GM19023 (cell line): ENCODE measurements at regions not wholly inside any gene's neighbourhood (a gene's known extent, or its start where the extent isn't known, plus 50 kb on each side); places are given as distances from the start of the nearest gene placed in this dataset.
"Not testable (repeated sequence)": the region's sequence is repeated elsewhere in the genome, so short reads cannot be mapped to it uniquely, and the experiment has no call there.

Experiments
- ATAC-seq: cut with Tn5 transposase; IDR thresholded peaks from one replicate; pipeline ENCODE4 v1.9.1; 2021; ENCODE audit warnings: mild to moderate bottlenecking, moderate library complexity; ENCODE audit not compliant: unreplicated experiment

DNA sequence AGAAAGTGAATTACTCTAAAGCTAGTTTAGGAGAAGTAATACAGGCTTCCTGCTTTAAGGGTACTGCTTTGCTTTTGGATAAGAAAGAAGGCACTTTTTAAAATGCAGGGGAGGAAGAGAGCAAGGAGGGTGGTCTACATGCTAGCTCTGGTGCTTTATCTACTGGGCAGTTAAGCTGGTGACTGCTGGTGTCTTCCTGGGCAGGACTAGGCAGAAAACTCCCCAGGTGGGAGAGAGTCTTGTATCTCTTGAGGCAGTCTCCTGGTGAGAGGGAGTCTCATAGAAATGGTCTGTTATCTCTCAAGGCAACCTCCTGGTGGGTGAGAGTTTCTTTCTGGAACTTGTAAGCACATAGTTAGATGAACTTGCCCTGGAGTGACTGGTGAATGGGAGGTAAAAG is 953.9 kb upstream of the GOT2 start:
- ATAC-seq: no peak

DNA sequence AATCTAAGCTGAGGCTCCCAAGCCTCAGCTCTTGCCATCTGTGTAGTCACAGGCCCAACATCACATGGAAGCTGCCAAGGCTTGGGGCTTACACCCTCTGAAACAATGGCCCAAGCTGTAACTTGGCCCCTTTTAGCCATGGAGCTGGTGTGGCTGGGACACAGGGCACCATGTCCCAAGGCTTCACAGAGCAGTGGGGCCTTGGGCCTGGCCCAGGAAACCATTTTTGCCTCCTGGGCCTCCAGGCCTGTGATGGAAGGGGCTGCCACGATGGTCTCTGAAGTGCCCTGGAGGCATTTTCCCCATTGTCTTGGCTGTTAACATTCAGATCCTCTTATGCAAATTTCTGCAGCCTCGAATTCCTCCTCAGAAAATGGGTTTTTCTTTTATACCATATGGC is 952.3 kb upstream of the GOT2 start:
- no peak for ATAC-seq

DNA sequence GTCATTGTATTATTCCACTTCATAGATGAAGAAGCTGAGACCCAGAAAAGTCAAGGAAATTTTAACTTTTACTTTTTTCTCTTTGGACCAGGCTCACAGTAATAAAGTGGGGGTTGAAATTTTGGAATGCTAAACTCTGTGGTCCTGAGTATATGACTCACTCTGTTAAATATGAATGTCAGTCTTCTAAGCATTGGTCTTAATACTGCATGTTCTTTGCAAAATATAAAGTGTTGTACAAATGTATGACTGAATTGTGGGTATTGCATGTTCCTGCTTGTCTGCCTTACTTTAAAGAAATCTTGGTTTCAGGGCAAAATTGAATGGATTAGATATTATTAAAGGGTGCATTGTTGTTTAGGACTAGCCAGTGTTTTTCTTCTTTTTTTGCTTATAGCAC is 950.8 kb upstream of the GOT2 start:
- no peak for ATAC-seq

DNA sequence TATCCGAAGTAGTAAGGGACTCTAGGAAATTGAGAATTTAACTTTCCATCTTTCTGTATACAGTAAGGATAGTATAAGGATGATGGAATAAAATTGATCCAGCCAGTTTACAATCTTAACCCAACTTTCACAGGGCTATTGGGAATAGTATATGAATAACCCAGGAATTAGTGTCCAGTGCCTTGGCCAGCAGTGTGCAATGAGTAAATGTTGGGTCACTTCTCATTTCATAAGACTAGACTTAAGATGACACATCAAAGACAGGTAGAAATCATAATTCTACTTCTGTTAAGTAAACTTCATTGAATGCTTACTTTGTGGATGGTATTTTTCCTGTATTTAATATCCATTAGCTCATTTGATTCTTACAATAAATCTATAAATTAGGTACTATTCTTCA is 949.6 kb upstream of the GOT2 start:
- ATAC-seq: no peak

DNA sequence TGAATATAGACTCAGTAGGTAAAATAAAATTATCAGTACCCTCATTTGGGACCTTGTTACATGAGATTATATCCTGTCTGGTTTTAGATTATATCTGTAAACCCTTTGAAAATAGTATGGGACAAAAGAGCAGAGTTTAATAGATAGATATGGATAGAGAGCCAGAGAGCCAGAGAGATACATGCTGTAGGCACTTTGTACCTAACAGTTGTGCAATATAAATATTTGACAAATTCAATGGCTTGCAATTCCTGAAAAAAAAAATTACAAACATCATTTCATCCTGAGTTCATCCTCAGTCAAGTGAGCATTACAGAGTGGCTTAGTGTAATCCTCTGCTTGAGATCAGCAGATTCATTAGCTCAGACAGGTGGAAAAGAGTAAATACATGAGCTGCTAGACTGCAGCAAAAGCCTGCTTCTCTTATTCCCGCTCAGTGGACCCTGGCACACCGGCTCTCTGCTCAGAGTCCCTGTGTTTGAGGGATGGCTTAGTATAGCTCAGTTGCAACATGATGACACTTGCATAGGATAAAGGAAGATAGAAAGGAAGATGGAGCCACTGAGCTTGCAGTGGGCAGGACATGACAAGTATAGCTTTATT is 931.6 kb upstream of the GOT2 start:
- ATAC-seq: no peak

DNA sequence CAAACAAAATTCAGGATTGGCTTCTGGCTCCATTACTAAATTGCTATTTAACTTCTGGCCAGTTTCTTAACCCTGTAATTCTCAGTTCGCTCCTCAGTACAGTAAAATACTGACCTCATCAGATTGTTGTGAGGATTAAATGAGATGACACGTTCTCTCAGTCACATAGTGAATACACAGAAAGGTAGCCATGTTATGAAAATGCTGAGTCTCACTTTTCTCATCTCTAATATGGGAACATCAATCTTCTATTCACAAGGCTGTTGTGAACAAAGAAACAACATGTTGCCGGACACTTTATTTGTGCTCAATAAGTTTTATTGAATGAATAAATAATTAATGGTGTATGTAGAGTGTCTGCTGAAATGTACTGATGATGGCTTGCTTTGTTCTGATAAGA is 924.5 kb upstream of the GOT2 start:
- no peak for ATAC-seq

DNA sequence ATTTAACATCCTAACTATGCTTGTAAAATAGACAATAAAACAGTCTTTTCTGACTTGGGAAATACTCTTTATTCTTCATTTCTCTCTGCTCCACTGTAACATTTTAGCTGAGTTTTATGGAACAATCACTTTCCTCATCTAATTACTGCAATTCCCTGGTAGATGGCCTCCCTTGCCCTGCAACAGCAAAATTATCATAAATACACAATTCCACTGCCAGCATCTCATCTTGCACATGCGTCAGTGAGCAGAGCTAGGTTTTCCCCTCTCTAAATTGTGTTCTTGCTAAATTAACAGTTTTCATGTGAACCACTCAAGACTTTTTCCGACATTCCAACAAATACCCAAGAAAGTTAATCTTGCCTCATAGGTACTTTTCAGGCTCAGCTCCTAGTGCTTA is 920.9 kb upstream of the GOT2 start:
- no peak for ATAC-seq

DNA sequence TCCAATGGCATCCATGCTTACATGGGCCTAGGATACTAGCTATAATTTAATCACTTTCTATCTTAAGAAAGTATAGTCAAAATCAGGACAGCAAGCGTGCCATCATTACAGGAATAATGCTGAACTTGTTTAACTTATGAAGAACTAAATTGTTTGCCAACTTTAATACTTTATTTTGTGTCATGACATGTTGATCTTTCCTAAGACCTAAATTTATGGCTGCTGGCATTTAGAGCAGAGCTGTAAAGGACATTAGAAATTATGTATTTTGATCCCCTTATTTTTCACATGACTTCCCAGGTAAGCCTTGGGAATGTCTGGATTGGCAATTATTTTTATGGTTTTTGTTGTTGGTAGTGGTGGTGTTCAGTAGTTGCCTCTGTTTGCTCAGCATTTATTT is 920.3 kb upstream of the GOT2 start:
- ATAC-seq: no peak

DNA sequence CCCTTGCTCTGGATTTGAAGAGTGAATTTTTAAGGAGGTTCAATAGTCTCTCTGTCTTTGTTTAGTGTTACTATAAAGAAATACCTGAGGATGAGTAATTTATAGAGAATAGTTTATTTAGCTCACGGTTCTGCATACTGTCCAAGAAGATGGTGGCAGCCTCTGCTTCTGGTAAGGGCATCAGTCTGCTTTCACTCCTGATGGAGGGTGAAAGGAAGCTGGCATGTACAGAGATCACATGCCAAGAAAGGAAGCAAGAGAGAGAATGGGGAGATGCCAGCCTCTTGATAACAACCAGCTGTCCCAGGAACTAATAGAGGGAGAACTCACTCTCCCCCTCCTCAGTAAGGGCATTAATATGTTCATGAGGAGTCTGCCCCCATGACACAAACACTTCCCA is 917.5 kb upstream of the GOT2 start:
- no peak for ATAC-seq

DNA sequence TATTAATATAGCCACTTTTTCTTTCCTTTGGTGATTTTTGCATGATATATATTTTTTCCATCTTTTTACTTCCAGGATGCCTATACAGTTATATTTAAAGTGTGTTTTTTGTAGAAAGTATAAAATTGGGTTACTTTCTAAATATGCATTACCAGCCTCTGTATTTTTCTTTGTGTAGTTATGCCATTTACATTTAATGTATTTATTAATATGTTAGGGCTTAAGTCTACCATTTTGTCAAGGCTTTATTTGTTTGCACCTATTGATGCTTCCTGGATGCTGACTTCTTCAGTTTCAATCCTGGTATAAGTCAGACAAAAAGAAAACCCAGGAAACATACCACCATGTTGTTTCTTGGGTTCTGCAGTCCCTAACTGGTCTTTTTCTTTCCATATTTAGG is 911.1 kb upstream of the GOT2 start:
- ATAC-seq: no peak

DNA sequence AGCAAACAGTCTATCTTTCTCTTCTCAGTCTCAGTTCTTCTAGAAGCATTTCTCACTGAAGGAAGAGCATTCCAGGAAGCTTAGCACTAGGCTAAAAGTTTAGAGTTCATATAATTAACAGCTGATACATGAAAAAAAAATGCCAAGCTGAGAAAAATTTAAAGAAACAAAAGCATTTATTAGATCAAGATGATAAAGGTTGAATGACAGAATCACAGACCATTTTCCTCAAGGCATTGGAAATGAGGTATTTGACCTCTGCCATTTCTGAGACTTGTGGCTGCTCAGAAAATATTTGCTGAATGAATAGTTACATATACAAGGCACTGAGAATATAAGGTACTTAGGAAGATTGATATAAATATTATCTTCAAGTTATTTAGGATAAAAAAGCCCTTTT is 901.6 kb upstream of the GOT2 start:
- no peak for ATAC-seq

DNA sequence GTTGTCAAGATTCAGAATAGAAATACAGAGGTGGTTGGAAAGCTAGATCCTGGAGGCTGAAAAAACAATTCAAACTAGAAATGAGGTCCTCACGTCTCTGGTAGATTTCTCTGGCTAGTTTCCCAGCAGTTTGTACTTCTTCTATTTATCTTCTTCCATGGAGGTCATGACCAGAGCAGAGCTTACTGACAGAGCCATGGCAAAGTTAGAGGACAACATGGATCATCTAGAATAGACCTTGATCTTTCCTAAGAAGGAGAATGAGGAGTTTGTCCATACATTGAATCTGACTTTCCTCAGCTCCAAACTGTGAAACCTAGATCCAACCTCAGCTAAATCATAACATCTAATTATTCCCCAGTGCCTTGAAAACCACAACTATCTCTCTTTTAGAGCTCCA is 900.8 kb upstream of the GOT2 start:
- no peak for ATAC-seq

DNA sequence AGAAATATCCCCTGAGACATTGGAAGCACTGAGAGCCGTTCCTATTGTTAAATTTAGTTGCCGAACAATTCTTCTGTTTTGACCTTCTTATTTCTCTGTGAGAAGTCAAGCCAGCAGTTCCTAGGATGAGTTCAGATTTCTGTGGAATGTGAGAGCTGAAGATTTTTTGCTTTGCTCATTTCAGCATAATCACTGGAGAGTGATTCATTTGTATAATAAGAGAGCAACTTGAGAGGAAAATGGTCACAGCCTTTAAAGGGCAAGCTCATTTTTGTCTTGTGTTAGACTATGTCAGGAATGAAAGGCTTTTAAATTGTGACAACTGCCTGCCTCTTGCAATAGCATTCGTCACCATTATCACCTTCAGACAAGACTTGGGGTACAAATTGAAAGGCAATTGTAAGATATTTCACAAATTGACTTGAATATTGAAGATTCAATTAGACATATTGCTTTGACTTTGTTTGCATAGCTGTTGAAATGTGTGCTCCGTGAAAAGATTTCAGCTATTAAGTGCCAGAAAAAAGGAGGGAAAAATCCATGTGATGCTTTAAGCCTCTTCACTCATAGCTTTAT is 900.0 kb upstream of the GOT2 start:
- no peak for ATAC-seq

DNA sequence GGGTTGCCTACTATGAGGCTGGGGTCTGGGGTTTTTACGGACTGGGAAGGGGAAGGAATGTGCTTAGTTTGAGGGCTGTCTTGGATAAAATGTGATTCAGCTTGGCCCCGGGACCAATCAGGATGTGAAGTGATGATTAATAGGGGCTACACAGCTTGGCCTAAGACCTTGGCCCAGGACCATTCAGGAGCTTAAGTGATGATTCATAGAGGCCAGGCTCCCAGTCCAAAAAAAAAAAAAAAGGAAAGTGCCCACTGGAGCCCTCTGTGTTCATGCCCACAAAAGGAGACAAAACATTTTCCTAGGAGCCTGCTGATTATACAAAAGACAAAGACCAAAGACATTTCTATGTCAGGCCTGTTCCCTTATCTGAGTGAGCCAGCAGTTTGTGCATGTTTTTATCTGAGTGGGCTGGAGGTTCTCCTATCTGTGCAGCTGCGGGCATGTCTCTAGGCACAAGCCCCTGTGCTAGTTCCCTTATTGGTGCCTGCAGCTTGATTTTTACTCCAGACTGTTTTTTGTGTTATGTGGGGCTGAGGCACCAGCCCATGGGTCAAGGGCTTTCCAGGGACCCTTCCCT is 898.2 kb upstream of the GOT2 start:
- ATAC-seq: no peak

DNA sequence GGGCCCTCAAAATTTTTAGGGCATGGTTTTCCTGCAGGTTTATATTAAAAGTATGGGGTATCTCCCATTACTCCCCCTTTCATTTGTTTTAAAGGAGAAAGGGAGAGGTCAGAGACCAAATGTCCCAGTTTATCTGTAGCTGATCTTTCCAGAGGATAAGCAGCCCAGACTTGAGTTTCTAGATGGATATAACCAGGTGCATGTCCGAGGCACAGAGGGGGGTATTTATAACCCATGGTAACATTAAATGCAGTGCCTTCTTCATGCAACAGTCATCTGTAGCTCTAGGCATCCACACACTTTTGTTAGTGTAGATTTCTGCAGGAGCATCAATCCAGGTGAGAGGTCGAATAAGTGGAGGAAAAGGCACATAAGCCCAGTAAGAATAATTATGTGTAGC is 890.3 kb upstream of the GOT2 start:
- ATAC-seq: not testable (repeated sequence)

DNA sequence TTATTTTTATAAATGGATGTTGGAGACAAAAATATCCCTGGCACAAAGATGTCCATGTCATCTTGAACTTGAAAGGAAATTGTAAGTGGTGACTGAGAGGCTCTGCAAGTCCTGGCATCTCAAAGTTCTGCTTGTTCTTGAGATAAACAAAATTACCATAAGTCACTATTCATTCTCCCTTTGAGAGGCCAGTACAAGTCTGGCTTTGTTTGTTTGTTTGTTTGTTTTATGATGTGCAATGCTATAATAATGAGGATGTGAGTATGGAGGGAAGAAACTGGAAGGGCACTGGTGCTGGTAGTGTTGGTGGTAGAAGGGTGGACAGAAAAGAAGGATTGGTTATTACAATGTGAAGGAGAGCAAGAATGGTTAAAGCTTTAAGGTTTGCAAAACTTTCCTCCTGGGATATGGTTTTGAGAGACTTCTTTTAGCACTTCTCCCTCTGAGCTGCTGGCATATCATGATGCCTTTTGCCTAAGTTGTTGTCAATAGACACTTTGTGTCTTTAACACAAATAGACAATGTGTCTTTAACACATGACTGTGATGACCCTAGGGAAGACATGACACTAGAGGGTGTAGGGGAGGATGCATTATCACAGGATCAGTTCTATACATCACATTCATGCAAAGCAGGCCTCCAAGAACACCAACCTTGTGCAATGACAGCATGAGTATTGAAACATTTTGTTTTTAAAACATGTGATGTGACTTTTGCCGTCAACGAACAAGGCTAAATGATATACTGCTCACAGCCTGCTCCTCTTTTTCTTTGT is 880.5 kb upstream of the GOT2 start:
- no peak for ATAC-seq

DNA sequence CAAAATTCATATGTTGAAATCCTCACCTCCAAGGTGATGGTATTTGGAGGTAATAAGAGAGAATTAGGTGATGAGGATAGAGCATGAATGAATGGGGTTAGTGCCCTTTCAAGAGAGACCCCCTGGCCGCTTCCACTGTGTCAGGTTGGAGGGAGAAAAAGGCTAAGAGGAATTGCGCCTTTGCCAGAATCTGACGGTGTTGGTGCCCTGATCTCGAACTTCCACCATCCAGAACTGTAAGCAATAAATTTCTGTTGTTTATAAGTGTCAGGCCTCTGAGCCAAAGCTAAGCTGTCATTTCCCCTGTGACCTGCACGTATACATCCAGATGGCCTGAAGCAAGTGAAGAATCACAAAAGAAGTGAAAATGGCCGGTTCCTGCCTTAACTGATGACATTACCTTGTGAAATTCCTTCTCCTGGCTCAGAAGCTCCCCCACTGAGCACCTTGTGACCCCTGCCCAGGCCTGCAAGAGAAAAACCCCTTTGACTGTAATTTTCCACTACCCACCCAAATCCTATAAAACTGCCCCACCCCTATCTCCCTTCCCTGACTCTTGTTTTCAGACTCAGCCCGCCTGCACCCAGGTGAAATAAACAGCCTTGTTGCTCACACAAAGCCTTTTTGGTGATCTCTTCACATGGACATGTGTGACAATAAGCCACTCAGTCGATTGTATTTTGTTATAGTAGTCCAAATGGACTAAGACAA is 878.9 kb upstream of the GOT2 start:
- ATAC-seq: not testable (repeated sequence)

DNA sequence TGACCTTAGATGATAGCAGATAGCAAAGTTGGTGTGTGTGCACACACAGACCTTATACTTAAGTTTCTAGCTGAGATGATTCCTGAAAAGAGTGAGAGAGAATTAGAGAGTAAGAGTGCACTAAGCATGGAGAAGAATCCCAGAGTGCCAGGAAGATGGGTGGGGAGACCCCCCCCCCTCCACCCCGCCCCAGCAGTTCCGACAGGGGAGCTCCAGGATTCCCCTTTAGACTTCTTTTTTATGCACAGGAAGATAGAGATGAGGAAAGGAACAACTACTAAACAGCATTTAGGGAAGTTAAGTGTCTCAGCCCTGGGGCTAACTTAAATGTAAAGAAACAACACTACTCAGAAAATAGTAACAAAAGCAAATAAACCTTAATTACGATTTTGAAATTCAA is 878.0 kb upstream of the GOT2 start:
- no peak for ATAC-seq

DNA sequence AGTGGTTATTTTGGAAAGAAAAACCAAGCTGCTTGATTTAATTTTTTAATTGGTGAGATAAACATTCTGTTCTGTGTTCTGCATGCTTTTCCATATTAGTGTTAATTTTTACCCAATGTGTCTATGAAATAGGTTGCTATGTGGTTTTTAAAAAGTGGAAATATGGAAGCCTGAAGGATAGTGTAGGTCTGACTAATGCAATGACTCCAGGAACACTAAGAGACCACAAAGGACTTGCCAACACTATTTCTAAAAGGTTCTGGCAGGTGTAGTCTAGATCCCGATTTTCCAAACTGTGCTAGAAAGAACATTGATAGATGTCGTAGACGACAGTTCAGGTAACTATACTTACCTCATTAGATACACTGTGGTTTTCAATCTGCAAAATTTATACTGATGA is 877.4 kb upstream of the GOT2 start:
- no peak for ATAC-seq

DNA sequence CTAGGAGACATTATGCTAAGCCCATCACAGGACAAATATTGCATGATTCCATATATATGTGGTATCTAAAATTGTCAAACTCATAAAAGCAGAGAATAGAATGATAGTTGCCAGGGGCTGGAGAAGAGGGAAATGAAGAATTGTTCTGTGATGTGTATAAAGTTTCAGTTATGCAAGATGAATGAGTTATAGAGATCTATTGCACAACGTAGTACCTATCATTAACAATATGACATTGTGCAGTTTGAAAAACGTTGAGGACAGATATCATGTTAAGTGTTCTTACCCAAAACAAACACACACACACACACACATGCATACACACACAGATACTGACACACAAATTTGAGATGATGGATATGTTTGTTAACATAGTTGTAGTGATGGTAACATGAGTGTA is 871.6 kb upstream of the GOT2 start:
- ATAC-seq: no peak

DNA sequence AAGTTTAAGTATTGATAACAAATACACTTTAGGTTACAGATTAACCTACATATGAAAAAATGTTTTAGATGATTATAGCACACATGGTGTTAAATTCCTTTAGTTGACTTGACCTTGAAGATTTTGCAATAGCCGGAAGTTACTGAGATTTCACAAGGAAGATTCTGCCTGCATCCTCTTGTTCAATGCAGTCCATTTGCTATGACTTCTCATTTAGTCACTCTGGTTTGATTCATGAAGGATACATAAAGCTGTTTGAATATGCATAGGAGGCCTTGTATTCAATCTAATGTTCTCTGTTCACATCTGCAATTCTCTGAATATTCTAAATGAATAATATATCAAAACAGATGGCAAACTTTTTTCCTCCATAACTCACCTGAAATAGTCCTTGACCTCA is 870.2 kb upstream of the GOT2 start:
- no peak for ATAC-seq

DNA sequence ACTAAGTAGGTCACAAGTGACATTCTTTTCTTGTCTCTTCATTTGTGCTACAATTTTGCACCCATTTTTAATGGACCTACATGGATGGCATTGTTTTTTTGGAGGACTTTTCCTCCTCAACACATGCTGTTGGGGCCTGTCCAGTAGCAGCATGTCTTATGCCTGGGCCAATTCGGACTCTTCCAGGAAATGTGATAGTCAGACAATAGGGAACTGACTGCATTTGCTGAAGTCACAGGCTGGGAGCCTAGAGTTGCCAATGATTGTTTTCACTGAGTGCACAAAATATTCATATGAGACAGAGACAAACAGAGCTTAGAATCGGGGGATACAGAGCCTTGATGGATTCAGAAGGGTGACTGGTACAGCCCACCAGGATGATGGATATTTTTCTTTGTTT is 867.3 kb upstream of the GOT2 start:
- no peak for ATAC-seq
